Adrenal gland (tissue), 9 donors: ENCODE measurements at regions not wholly inside any gene's neighbourhood (a gene's known extent, or its start where the extent isn't known, plus 50 kb on each side); places are given as distances from the start of the nearest gene placed in this dataset.

Experiments used
- DNase-seq, 7 donors: peaks; one replicate each; pipeline ENCODE4 v3.0.0-alpha.2; 2019 to 2020
- H3K27ac ChIP-seq, 5 donors: fragments of 200-600 bp; sonication (generic) in 4 of 5; 1 replicate in 3 of 5; 2 replicates in 2 of 5; pipeline versions ENCODE4 v1.5.1 to v1.8.0; 2016 to 2020; ENCODE audit warnings: mild to moderate bottlenecking in 1 of 5
- H3K27me3 ChIP-seq: fragments of 200-600 bp; 2 replicates; pipeline ENCODE4 v1.8.0; 2021
- H3K36me3 ChIP-seq, 2 donors: fragments of 200-600 bp; replicated peaks in 1 of 2; 1 replicate in 1 of 2; 2 replicates in 1 of 2; pipeline versions ENCODE4 v1.5.1 to v1.8.0; 2018 to 2022
- H3K4me1 ChIP-seq, 2 donors: fragments of 200-600 bp; replicated peaks in 1 of 2; 1 replicate in 1 of 2; 2 replicates in 1 of 2; pipeline versions ENCODE4 v1.5.1 to v1.8.0; 2018 to 2021
- H3K4me3 ChIP-seq, 4 donors: fragments of 200-600 bp; sonication (generic) in 3 of 4; one replicate each; pipeline ENCODE4 v1.5.1; 2016 to 2018
- H3K9me3 ChIP-seq, 3 donors: fragments of 200-600 bp; sonication (generic) in 1 of 3; replicated peaks in 1 of 3; 1 replicate in 2 of 3; 2 replicates in 1 of 3; pipeline versions ENCODE4 v1.5.1 to v1.8.0; 2016 to 2021
- POLR2A ChIP-seq, 2 donors: fragments of 450-650 bp; IDR thresholded peaks; one replicate each; pipeline ENCODE4 v1.6.1; 2017; ENCODE audit warnings: antibody characterized with exemption in 2 of 2, mild to moderate bottlenecking in 2 of 2, moderate library complexity in 1 of 2
- WGBS, 4 donors: extraction: QIAGEN DNeasy Blood & Tissue Kit in 2 of 4; methylation state at CpG; one replicate each; pipeline versions ENCODE4 v1.1.5 to v1.1.7; 2013 to 2017; 5-methylcytosine and 5-hydroxymethylcytosine counted together
- intact Hi-C, 2 donors: fragments of 100-400 bp; cut with DNase I; formaldehyde crosslinking; loops; one replicate each; pipeline versions ENCODE4 v1.14.1 to v1.15.0; 2022 to 2023
- TF ChIP-seq, protein P1 (sequence below), 6 experiments: fragments of 450-650 bp in 4 of 6; fragments of 200-600 bp in 2 of 6; sonication (generic) in 1 of 6; IDR thresholded peaks; 1 replicate in 5 of 6; 2 replicates in 1 of 6; pipeline versions ENCODE4 v1.5.1 to v1.8.0; 2016 to 2021; ENCODE audit warnings: antibody characterized with exemption in 6 of 6, mild to moderate bottlenecking in 2 of 6, moderate library complexity in 1 of 6
- donor health status: healthy with polysubstance abuse.
- donor health status: Bipolar disorder and iron deficiency.
- donor health status: DM: yes; HTN: yes; CAD: no.
- donor health status: DM: no; HTN: no; CAD: no.
- donor health status: DM: no; HTN: no; CAD: no.

DNA sequence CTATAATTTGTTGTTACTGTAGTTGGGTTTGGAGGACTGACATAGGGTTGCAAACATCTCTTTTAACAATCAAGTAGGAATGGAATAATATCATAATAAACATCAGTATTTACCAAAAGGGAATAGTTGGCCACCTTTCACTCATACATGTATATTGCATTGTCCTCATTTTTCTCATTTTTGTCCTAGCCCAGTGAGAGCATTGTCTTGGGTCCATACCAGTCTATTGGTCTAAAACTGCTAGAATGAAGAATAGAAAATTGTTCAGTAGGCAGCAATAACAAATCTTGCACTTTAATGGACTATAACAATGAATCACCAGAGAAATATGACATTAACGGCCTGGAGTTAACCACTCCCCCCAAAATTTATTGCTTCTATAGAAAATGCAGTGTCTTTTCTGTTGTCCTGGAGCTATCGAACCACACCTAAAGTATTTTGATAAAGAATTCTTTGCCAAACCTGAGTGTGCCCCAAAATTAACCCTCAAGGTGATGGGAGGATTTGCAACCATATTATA lies 80.9 kb upstream of the IL33 start:
- no peaks in the 10 kb centered on the region for H3K9me3 ChIP-seq
- TF ChIP-seq, protein P1, sequence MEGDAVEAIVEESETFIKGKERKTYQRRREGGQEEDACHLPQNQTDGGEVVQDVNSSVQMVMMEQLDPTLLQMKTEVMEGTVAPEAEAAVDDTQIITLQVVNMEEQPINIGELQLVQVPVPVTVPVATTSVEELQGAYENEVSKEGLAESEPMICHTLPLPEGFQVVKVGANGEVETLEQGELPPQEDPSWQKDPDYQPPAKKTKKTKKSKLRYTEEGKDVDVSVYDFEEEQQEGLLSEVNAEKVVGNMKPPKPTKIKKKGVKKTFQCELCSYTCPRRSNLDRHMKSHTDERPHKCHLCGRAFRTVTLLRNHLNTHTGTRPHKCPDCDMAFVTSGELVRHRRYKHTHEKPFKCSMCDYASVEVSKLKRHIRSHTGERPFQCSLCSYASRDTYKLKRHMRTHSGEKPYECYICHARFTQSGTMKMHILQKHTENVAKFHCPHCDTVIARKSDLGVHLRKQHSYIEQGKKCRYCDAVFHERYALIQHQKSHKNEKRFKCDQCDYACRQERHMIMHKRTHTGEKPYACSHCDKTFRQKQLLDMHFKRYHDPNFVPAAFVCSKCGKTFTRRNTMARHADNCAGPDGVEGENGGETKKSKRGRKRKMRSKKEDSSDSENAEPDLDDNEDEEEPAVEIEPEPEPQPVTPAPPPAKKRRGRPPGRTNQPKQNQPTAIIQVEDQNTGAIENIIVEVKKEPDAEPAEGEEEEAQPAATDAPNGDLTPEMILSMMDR (IDR thresholded peaks at IDR 0.05) = no peak
- TF ChIP-seq POLR2A (IDR thresholded peaks at IDR 0.05) = no peak

GRCh38 chr9:6133346-6134063 lies 82.1 kb upstream of the IL33 start:
- intact Hi-C loops = no loop called here
- TF ChIP-seq POLR2A (IDR thresholded peaks at IDR 0.05) = no peak
- TF ChIP-seq, protein P1 (IDR thresholded peaks at IDR 0.05) = no peak
- no peaks in the 10 kb centered on the region for H3K9me3 ChIP-seq
- no peaks in the 10 kb centered on the region for H3K4me1 ChIP-seq
- H3K27ac ChIP-seq = no peak overlapping the region
- H3K27me3 ChIP-seq = no peaks in the 10 kb centered on the region
- DNase-seq = no peak
- no peaks in the 10 kb centered on the region for H3K36me3 ChIP-seq
- WGBS, 4 donors = 82 to 89% (median 83%) methylated on average over 5 of the region's 5 CpGs
- H3K4me3 ChIP-seq = no peak overlapping the region

More for the DNA sequence above, 80.9 kb upstream of the IL33 start:
- no peaks in the 10 kb centered on the region for H3K36me3 ChIP-seq
- no peaks in the 10 kb centered on the region for H3K27me3 ChIP-seq
- H3K4me1 ChIP-seq = no peaks in the 10 kb centered on the region
- no peak overlapping the region for H3K27ac ChIP-seq
- WGBS, 4 donors = 23 to 38% (median 31%) methylated on average over 2 of the region's 2 CpGs
- DNase-seq = no peak
- intact Hi-C loops = no loop called here
- H3K4me3 ChIP-seq = no peak overlapping the region

GRCh38 chr9:6132650-6133049 lies 83.0 kb upstream of the IL33 start:
- no peak for DNase-seq
- H3K27ac ChIP-seq = no peak overlapping the region
- no peak for TF ChIP-seq POLR2A (IDR thresholded peaks at IDR 0.05)
- TF ChIP-seq, protein P1 (IDR thresholded peaks at IDR 0.05) = no peak
- H3K4me3 ChIP-seq = no peak overlapping the region
- no peaks in the 10 kb centered on the region for H3K27me3 ChIP-seq
- no peaks in the 10 kb centered on the region for H3K4me1 ChIP-seq
- H3K9me3 ChIP-seq = no peaks in the 10 kb centered on the region
- intact Hi-C loops = no loop called here
- H3K36me3 ChIP-seq = no peaks in the 10 kb centered on the region
- WGBS, 4 donors = 60 to 79% (median 74%) methylated on average over 4 of the region's 4 CpGs

- no peaks in the 10 kb centered on the region for H3K9me3 ChIP-seq
- TF ChIP-seq, protein P1 (IDR thresholded peaks at IDR 0.05) = no peak
- no peak for TF ChIP-seq POLR2A (IDR thresholded peaks at IDR 0.05)
- H3K36me3 ChIP-seq = no peaks in the 10 kb centered on the region
- no peak overlapping the region for H3K27ac ChIP-seq
- 91 to 100% (median 97%) methylated on average over 2 of the region's 2 CpGs for WGBS, 4 donors
- H3K4me1 ChIP-seq = no peaks in the 10 kb centered on the region
- no peak for DNase-seq
- no peaks in the 10 kb centered on the region for H3K27me3 ChIP-seq
- intact Hi-C loops = no loop called here
- H3K4me3 ChIP-seq = no peak overlapping the region
These were observed 87.6 kb upstream of the IL33 start for GRCh38 chr9:6128030-6128429.
